ENCODE measurements at regions not wholly inside any gene's neighbourhood (a gene's known extent, or its start where the extent isn't known, plus 50 kb on each side); places are given as distances from the start of the nearest gene placed in this dataset.

DNA sequence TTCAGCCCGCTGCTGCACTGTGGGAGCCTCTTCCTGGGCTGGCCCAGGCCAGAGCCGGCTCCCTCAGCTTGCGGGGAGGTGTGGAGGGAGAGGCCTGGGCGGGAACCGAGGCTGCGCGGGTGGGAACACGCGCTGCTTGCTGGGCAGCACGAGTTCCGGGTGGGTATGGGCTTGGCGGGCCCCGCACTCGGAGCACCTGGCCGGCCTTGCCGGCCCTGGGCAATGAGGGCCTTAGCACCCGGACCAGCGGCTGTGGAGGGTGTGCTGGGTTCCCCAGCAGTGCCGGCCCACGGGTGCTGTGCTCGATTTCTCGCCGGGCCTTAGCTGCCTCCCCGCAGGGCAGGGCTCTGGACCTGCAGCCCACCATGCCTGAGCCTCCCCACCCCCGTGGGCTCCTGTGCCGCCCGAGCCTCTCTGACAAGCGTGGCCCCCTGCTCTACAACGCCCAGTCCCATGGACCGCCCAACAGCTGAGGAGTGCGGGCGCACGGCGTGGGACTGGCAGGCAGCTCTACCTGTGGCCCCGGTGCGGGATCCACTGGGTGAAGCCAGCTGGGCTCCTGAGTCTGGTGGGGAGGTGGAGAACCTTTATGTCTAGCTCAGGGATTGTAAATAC lies 1366.4 kb upstream of the NUDT12 start:
- TF ChIP-seq, protein P1, sequence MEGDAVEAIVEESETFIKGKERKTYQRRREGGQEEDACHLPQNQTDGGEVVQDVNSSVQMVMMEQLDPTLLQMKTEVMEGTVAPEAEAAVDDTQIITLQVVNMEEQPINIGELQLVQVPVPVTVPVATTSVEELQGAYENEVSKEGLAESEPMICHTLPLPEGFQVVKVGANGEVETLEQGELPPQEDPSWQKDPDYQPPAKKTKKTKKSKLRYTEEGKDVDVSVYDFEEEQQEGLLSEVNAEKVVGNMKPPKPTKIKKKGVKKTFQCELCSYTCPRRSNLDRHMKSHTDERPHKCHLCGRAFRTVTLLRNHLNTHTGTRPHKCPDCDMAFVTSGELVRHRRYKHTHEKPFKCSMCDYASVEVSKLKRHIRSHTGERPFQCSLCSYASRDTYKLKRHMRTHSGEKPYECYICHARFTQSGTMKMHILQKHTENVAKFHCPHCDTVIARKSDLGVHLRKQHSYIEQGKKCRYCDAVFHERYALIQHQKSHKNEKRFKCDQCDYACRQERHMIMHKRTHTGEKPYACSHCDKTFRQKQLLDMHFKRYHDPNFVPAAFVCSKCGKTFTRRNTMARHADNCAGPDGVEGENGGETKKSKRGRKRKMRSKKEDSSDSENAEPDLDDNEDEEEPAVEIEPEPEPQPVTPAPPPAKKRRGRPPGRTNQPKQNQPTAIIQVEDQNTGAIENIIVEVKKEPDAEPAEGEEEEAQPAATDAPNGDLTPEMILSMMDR (IDR thresholded peaks at IDR 0.05; ENCODE audit: borderline replicate concordance, extremely low read depth, insufficient read depth) = no peak
- FAIRE-seq = no peak
- no peak overlapping the region for H3K9ac ChIP-seq (ENCODE audit: low read length in 3 of 3)
- no peaks in the 10 kb centered on the region for H3K4me1 ChIP-seq (ENCODE audit: control insufficient read depth in 2 of 3, insufficient read depth in 2 of 3, low read depth in 1 of 3, low read length in 3 of 3)
- intact Hi-C loops (cut with DNase I) = no loop called here
- H3K27me3 ChIP-seq (ENCODE audit: control insufficient read depth, insufficient read depth, low read length) = no peaks in the 10 kb centered on the region
- H3K4me3 ChIP-seq (ENCODE audit: low read length in 3 of 3) = no peak overlapping the region
- H3K36me3 ChIP-seq (ENCODE audit: control insufficient read depth in 2 of 3, insufficient read depth in 3 of 3, low read length in 3 of 3) = no peaks in the 10 kb centered on the region
- no peaks in the 10 kb centered on the region for H3K9me3 ChIP-seq (ENCODE audit: control insufficient read depth in 2 of 3, insufficient read depth in 1 of 3, low read length in 3 of 3)
- no peak overlapping the region for H3K27ac ChIP-seq (ENCODE audit: low read depth in 2 of 2, low read length in 2 of 2)
- peak in 1 of 5 donors; percentile 73 for DNase-seq

DNA sequence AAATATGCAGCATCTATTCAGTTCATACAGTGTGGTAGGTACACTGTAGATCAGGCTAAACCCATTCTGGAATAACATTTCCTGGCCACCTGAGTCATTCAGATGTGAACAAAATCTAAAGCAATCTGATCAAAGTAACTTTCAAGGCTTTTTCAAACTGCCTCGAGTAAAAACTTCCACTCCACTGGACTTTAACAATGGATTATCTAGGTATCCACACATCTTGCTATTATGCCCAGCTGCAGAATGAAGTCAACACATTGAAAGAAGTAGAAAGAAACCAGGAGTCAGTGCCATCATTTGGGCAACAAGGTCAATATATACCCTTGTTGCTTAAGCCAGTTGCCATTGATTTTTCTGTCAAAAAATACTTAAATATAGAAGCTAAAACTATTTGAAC lies 1352.6 kb upstream of the NUDT12 start:
- H3K9me3 ChIP-seq (ENCODE audit: control insufficient read depth in 2 of 3, insufficient read depth in 1 of 3, low read length in 3 of 3) = no peaks in the 10 kb centered on the region
- no peak overlapping the region for H3K4me3 ChIP-seq (ENCODE audit: low read length in 3 of 3)
- no peaks in the 10 kb centered on the region for H3K27me3 ChIP-seq (ENCODE audit: control insufficient read depth, insufficient read depth, low read length)
- DNase-seq = no peak
- no peak overlapping the region for H3K27ac ChIP-seq (ENCODE audit: low read depth in 2 of 2, low read length in 2 of 2)
- H3K4me1 ChIP-seq (ENCODE audit: control insufficient read depth in 2 of 3, insufficient read depth in 2 of 3, low read depth in 1 of 3, low read length in 3 of 3) = no peaks in the 10 kb centered on the region
- TF ChIP-seq, protein P1 (IDR thresholded peaks at IDR 0.05; ENCODE audit: borderline replicate concordance, extremely low read depth, insufficient read depth) = no peak
- H3K9ac ChIP-seq (ENCODE audit: low read length in 3 of 3) = no peak overlapping the region
- FAIRE-seq = no peak
- intact Hi-C loops (cut with DNase I) = no loop called here
- H3K36me3 ChIP-seq (ENCODE audit: control insufficient read depth in 2 of 3, insufficient read depth in 3 of 3, low read length in 3 of 3) = no peaks in the 10 kb centered on the region

DNA sequence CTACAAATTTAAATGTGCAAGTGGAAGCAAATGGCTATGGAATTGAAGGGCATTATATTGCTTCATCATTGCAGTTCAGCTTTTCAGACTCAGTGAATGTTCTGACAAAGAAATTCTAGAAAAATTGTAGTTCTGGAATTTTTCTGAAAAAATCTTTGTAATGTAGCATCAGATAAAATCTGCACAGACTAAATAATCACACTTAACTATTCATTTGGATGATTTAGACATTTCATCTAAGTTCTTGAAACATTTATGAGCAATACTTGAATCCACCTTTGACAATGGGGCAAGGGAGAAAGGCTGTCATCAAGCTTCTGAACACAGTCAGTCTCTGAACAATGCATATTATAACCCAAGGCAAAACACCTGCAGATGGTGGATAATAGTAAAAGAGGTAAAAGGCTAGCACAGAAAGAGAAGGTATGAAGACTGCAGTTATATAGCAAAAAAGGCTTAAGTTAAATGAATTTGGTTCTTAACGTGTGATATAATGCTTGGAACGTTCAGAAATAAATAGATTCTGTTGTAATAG lies 1352.0 kb upstream of the NUDT12 start:
- DNase-seq = no peak
- H3K27ac ChIP-seq (ENCODE audit: low read depth in 2 of 2, low read length in 2 of 2) = no peak overlapping the region
- FAIRE-seq = no peak
- H3K9ac ChIP-seq (ENCODE audit: low read length in 3 of 3) = no peak overlapping the region
- TF ChIP-seq, protein P1 (IDR thresholded peaks at IDR 0.05; ENCODE audit: borderline replicate concordance, extremely low read depth, insufficient read depth) = no peak
- no peaks in the 10 kb centered on the region for H3K4me1 ChIP-seq (ENCODE audit: control insufficient read depth in 2 of 3, insufficient read depth in 2 of 3, low read depth in 1 of 3, low read length in 3 of 3)
- no peaks in the 10 kb centered on the region for H3K9me3 ChIP-seq (ENCODE audit: control insufficient read depth in 2 of 3, insufficient read depth in 1 of 3, low read length in 3 of 3)
- H3K27me3 ChIP-seq (ENCODE audit: control insufficient read depth, insufficient read depth, low read length) = no peaks in the 10 kb centered on the region
- H3K36me3 ChIP-seq (ENCODE audit: control insufficient read depth in 2 of 3, insufficient read depth in 3 of 3, low read length in 3 of 3) = no peaks in the 10 kb centered on the region
- H3K4me3 ChIP-seq (ENCODE audit: low read length in 3 of 3) = no peak overlapping the region
- intact Hi-C loops (cut with DNase I) = no loop called here
